ENCODE measurements at regions not wholly inside any gene's neighbourhood (a gene's known extent, or its start where the extent isn't known, plus 50 kb on each side); places are given as distances from the start of the nearest gene placed in this dataset.

- no peak for DNase-seq (ENCODE audit: extremely low spot score)
- ChIA-PET POLR2A (no interaction called here), CTCF (interaction anchor here (0.9 to 1.3 kb wide), 2 partner anchors 30 to 44 kb away, joined by 3 read pairs; no protein-coding TSS in a partner anchor)
- TF ChIP-seq CTCF (IDR thresholded peaks at IDR 0.05; ENCODE audit: control extremely low read depth, extremely low read depth, low read depth, missing control alignments), result no peak
Measured at GRCh38 chr15:97457203-97457847, 503.2 kb upstream of the ARRDC4 start.

- DNase-seq (ENCODE audit: extremely low spot score), result no peak
- CTCF ChIA-PET, result no interaction called here
- POLR2A ChIA-PET, result no interaction called here
- no peak for TF ChIP-seq CTCF (IDR thresholded peaks at IDR 0.05; ENCODE audit: control extremely low read depth, extremely low read depth, low read depth, missing control alignments)
Measured at GRCh38 chr15:97459771-97460170, 500.7 kb upstream of the ARRDC4 start.

- no peak for TF ChIP-seq CTCF (IDR thresholded peaks at IDR 0.05; ENCODE audit: control extremely low read depth, extremely low read depth, low read depth, missing control alignments)
- ChIA-PET CTCF (no interaction called here), POLR2A (no interaction called here)
- DNase-seq (ENCODE audit: extremely low spot score), result no peak
Measured at GRCh38 chr15:97461226-97461625, 499.3 kb upstream of the ARRDC4 start.

GRCh38 chr15:97463696-97464095, 496.8 kb upstream of the ARRDC4 start:
- TF ChIP-seq CTCF (IDR thresholded peaks at IDR 0.05; ENCODE audit: control extremely low read depth, extremely low read depth, low read depth, missing control alignments), result no peak
- CTCF ChIA-PET, result no interaction called here
- DNase-seq (ENCODE audit: extremely low spot score), result no peak
- POLR2A ChIA-PET, result no interaction called here

GRCh38 chr15:97470417-97470816, 490.1 kb upstream of the ARRDC4 start:
- no peak for TF ChIP-seq CTCF (IDR thresholded peaks at IDR 0.05; ENCODE audit: control extremely low read depth, extremely low read depth, low read depth, missing control alignments)
- POLR2A ChIA-PET, result no interaction called here
- CTCF ChIA-PET, result no interaction called here
- no peak for DNase-seq (ENCODE audit: extremely low spot score)

GRCh38 chr15:97473627-97474026, 486.9 kb upstream of the ARRDC4 start:
- no peak for TF ChIP-seq CTCF (IDR thresholded peaks at IDR 0.05; ENCODE audit: control extremely low read depth, extremely low read depth, low read depth, missing control alignments)
- CTCF ChIA-PET, result no interaction called here
- DNase-seq (ENCODE audit: extremely low spot score), result no peak
- POLR2A ChIA-PET, result no interaction called here

GRCh38 chr15:97479957-97480356, 480.5 kb upstream of the ARRDC4 start:
- ChIA-PET POLR2A (no interaction called here), CTCF (no interaction called here)
- no peak for DNase-seq (ENCODE audit: extremely low spot score)
- no peak for TF ChIP-seq CTCF (IDR thresholded peaks at IDR 0.05; ENCODE audit: control extremely low read depth, extremely low read depth, low read depth, missing control alignments)

Measured in GM10248 (cell line).